ENCODE measurements at regions not wholly inside any gene's neighbourhood (a gene's known extent, or its start where the extent isn't known, plus 50 kb on each side); places are given as distances from the start of the nearest gene placed in this dataset.
"Not testable (repeated sequence)": the region's sequence is repeated elsewhere in the genome, so short reads cannot be mapped to it uniquely, and the experiment has no call there.

GRCh38 chr11:71705086-71705737, 122.5 kb upstream of the KRTAP5-11 start:
- TF ChIP-seq CTCF, EZH2 (IDR thresholded peaks at IDR 0.05): not testable (repeated sequence)
